VCaP (cell line): ENCODE measurements at regions not wholly inside any gene's neighbourhood (a gene's known extent, or its start where the extent isn't known, plus 50 kb on each side); places are given as distances from the start of the nearest gene placed in this dataset.
A peak's percentile ranks its signal among the peaks of the same experiment; 100 is the strongest.

Source experiments
- H3K27ac ChIP-seq: fragments of 450-650 bp; 2 replicates; pipeline ENCODE4 v1.5.1; 2017
- TF ChIP-seq, protein P1 (sequence below): fragments of 450-650 bp; conservative IDR thresholded peaks from 2 replicates; pipeline ENCODE4 v1.5.1; 2017; ENCODE audit warnings: mild to moderate bottlenecking, moderate library complexity

- TF ChIP-seq, protein P1, sequence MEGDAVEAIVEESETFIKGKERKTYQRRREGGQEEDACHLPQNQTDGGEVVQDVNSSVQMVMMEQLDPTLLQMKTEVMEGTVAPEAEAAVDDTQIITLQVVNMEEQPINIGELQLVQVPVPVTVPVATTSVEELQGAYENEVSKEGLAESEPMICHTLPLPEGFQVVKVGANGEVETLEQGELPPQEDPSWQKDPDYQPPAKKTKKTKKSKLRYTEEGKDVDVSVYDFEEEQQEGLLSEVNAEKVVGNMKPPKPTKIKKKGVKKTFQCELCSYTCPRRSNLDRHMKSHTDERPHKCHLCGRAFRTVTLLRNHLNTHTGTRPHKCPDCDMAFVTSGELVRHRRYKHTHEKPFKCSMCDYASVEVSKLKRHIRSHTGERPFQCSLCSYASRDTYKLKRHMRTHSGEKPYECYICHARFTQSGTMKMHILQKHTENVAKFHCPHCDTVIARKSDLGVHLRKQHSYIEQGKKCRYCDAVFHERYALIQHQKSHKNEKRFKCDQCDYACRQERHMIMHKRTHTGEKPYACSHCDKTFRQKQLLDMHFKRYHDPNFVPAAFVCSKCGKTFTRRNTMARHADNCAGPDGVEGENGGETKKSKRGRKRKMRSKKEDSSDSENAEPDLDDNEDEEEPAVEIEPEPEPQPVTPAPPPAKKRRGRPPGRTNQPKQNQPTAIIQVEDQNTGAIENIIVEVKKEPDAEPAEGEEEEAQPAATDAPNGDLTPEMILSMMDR, result peak; percentile 64
- peak overlapping the region; percentile 15; the same call in 1 of the 2 replicates for H3K27ac ChIP-seq
Measured at GRCh38 chr18:78192054-78192453, 787.6 kb upstream of the SALL3 start.

DNA sequence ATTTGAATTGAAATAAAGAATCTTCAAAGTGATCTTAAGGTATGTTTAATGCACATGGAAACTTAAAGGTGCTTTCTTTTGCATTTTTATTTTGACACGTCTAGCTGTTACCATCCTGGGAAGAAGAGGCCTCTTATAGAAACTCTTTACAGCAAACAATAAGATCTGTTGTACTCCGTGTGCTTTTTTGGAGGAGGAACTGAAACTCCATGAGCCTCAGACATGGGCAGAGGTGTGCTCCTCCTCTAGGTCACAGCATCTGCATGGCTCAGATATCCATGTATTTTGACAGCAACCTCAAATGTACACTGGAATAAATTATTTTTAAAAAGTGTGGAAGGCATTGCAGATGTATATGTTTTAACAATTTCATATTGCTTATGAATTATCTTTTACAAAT, 783.3 kb upstream of the SALL3 start:
- H3K27ac ChIP-seq, result no peak overlapping the region
- TF ChIP-seq, protein P1, result no peak

- H3K27ac ChIP-seq, result no peak overlapping the region
- TF ChIP-seq, protein P1, result no peak
Measured at GRCh38 chr18:78199002-78199401, 780.6 kb upstream of the SALL3 start.

- TF ChIP-seq, protein P1, result no peak
- H3K27ac ChIP-seq, result no peak overlapping the region
Measured at GRCh38 chr18:78199611-78200010, 780.0 kb upstream of the SALL3 start.

- TF ChIP-seq, protein P1, result no peak
- no peak overlapping the region for H3K27ac ChIP-seq
Measured at GRCh38 chr18:78207942-78208341, 771.7 kb upstream of the SALL3 start.

- TF ChIP-seq, protein P1, result no peak
- H3K27ac ChIP-seq, result no peak overlapping the region
Measured at GRCh38 chr18:78208461-78208860, 771.2 kb upstream of the SALL3 start.

- no peak overlapping the region for H3K27ac ChIP-seq
Measured at GRCh38 chr18:78213361-78213994, 766.1 kb upstream of the SALL3 start.

More at GRCh38 chr18:78213361-78213994, 766.1 kb upstream of the SALL3 start:
- TF ChIP-seq, protein P1, result no peak
